ENCODE measurements at regions not wholly inside any gene's neighbourhood (a gene's known extent, or its start where the extent isn't known, plus 50 kb on each side); places are given as distances from the start of the nearest gene placed in this dataset.
"Not testable (repeated sequence)": the region's sequence is repeated elsewhere in the genome, so short reads cannot be mapped to it uniquely, and the experiment has no call there.

DNA sequence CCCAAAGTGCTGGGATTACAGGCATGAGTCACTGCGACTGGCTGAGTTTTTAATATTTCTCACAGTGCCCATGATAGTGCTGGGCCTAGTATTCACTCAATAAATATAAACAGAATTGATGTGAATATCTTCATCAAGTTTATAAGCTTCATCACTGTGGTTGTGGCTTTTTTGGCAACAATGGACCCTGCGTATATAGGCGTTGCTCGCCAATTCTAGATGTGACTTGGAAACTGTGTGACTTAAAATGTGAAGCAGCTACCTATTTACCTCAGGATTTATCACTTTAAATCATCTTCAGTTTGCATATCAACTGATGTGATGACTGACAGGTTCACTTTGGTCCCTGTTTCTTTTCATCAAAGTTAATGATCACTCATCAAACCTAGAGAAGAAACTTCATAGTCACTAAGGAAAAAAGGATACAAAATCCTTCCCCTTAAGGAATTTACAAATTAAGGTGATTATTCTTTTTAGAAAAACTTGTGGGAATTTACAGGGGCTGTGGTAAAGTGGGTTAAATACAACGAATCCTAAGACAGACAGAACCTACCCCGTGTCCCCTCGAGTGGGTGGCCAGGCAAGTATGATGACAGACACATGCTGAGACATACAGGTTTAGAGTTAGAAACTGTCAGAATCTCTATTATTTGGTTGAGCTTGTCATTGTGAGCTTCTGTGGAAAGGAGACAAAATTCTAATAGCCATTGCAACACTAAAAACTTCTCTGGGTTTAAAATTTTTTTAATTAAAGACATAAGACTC is 101.3 kb downstream of the AKAP11 start:
- DNase-seq (ENCODE audit: insufficient read length, low spot score) (no peak), FAIRE-seq (no peak)

DNA sequence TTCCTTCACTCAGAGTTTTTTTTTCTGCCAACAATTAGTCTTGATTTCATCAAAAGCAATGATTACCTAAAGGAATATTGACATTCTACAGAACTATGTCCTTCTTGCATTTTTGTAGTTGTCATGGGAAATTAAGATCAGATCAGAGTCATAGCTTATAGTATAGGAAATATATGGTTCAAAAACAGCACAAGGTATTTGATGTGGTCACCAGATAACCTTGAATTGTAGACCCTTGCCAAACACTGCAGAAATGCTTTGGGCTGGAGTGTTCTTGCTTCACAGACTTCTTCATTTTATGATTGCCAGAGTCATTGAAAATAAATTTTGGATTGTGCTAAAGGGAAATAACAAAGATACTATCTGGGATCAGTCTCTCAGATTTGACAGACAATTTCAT is 103.7 kb downstream of the AKAP11 start:
- no peak for DNase-seq (ENCODE audit: insufficient read length, low spot score)

DNA sequence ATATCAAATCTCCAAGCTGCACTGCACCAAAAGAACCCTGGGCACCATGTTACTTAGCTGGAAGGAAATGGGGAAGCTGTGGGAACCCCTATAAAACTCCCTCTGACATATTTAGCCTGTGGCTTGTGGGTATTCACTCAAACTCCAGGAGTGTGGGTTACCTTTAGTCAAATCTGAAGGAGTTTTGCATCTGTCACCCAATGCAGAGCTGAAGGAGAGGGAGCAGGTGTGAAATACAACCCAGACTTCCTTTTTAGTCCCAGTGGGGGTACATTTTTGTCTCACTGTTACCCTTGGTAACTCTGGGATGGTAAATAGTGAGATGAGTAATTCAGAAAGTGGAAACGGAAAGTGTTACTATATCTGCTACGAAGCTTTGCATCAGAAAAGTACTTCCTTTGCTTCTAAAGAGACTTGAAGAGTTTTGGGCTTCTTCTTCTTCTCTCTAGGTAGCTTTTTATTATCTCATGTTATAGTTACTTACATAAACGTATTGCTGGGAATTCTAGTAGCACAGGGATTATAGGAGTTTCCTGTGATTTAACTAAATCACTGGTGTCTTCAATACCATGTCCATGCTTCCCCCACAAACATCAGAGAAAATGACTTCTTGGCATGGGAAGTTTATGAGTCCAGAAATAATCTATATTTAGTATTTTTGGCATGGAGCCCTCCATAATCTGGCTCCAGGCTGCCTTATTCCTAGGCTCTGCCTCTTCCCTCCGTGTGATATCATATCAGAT is 105.9 kb downstream of the AKAP11 start:
- DNase-seq (ENCODE audit: insufficient read length, low spot score) (no peak), FAIRE-seq (no peak)

More for the DNA sequence above, 103.7 kb downstream of the AKAP11 start:
- FAIRE-seq, result no peak

DNA sequence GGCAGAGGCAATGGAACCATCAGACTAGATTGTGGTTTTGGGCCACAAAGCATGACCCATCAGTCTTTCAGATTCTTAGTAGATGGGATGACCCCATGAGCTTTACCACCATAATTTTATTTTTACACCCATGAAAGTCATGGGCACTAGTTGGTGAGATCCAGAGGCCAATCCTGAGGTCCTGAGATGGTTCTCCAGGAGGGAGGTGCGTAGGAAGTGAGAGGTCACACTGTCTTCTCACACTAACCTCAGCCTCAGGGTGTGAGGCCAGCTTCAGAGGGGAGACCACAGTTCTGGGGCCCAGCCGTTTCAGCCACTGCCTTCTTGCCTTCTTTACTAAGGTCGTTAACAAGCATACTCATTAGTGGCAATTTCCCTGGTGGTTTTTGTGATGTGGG is 106.4 kb downstream of the AKAP11 start:
- DNase-seq (ENCODE audit: insufficient read length, low spot score) (no peak), FAIRE-seq (no peak)

DNA sequence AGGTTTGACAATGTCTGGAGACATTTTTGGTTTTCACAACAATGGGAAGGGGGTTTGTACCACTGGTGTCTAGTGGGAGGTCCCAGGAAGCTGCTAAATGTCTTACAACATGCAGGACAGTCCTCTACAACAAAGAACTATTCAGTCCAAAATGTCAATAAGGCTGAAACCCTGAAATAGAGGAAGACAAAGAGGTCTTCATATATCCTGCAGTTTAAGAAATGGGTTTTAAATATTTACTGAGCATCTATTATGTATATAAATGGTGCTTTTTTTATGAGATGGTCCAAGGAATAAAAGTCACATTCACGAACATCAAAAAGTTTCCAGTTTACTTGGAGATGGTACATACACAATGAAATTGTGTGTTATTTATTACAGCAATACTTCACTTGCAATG is 107.3 kb downstream of the AKAP11 start:
- no peak for FAIRE-seq

DNA sequence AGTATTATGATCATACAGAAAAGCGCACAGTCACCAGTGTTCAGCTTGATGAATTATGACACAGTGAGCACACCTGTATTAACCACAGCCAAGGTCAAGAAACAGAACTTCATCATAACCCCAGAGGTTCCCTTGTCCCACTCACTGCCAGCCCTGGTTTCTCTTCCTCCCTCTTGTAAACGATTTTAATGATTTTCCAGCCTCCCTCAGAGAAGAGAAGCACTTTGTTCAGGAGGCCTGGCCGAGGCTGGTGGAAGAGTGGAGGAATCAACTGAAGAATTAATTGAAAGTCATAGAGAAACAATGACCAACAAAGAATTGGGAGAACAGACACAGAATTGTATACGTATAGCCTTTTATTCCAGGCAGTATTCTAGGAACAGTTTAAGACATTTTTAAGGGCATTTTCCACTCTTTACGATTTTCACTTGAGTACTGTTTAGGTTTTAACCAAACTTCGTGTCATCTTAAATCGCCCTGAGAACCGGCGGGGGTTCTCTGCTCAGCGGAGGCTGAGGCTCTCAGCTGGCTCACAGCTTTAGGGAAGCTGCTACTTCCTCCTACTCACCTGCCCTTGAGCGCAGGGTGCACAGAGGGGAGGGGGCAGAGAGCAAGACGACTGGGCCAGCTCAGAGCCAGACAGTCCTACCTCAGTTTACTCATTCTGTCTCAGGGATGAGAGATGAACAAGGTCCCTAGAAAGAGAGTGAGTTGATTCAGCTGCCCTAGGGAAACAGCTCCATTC is 108.6 kb downstream of the AKAP11 start:
- no peak for DNase-seq (ENCODE audit: insufficient read length, low spot score)
- FAIRE-seq, result no peak

More for the DNA sequence above, 107.3 kb downstream of the AKAP11 start:
- DNase-seq (ENCODE audit: insufficient read length, low spot score), result no peak

DNA sequence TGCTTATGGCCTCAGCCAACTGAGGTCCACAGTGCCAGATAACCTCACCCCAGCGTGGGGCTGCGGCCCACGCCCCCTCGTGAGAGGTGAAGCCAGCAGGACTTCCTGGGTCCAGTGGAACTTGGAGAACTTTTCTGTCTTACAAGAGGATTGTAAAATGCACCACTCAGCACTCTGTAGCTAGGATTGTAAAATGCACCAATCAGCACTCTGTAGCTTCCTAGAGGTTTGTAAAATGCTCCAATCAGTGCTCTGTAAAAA is 109.1 kb downstream of the AKAP11 start:
- no peak for DNase-seq (ENCODE audit: insufficient read length, low spot score)
- no peak for FAIRE-seq

DNA sequence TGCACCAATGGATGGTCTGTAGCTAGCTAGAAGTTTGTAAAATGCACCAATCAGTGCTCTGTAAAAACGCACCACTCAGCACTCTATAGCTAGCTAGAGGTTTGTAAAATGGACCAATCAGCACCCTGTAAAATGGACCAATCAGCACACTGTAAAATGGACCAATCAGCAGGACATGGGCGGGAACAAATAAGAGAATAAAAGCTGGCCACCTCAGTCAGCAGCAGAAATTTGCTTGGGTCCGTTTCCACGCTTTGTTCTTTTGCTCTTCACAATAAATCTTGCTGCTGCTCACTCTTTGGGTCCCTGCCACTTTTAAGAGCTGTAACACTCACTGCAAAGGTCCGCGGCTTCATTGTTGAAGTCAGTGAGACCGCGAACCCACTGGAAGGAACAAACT is 109.5 kb downstream of the AKAP11 start:
- DNase-seq (ENCODE audit: insufficient read length, low spot score); FAIRE-seq: not testable (repeated sequence)

DNA sequence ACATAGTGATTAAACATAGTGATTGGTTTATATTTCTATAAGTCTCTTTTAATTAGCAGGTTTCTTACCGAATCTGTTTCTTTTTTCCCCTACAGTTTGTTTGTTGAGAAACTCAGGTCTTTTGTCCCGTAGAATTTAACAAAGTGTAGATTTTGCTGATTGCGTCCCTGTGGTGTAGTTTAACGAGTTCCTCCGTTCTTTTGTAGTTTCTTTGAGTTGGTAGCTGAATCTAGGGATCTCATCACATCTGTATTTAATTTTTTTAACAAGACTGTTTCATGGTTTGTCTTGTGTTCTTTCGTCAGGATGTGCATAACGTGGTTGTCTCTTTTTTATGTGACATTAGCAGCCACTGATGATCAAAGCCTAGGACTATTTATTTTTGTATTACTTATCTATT is 111.1 kb downstream of the AKAP11 start:
- DNase-seq (ENCODE audit: insufficient read length, low spot score) (no peak), FAIRE-seq (no peak)

DNA sequence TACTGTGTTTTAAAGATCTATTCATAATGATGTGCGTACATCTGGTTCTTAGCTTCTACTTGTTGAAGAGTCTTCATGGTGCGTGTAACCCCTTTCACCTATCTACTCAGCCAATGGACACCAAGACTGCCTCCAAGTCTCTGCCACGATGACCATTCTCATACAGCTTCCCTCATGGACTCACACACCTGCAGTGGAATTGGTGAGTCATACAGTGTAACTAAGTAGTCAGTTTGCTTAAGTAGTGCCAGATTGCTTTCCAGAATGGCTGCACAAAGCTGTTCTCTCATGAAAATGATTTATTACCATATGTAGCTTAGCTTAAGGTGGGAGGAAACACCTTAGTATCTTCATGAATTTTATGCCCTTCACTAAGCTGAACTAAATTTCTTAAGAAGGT is 112.3 kb downstream of the AKAP11 start:
- no peak for FAIRE-seq
- no peak for DNase-seq (ENCODE audit: insufficient read length, low spot score)

DNA sequence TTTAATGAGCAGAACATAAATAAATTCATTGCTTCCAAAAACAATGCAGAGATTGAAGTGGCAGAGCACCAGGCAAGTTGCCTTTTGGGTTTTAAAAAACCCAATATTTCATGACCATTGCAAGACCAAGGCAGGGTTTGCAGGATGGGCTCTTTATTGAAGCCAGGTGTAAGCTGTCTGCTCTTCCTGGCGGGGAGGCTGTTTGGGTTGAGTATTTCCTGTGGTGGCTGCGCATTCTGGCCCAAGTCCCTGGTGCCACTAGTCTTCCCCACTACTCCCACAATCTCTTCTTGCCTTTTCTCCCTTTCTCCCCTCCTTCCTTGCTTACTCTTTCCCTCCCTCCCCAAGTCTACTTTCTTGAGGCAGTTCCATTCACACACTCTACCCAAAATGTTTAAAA is 116.4 kb downstream of the AKAP11 start:
- no peak for FAIRE-seq
- DNase-seq (ENCODE audit: insufficient read length, low spot score), result no peak

DNA sequence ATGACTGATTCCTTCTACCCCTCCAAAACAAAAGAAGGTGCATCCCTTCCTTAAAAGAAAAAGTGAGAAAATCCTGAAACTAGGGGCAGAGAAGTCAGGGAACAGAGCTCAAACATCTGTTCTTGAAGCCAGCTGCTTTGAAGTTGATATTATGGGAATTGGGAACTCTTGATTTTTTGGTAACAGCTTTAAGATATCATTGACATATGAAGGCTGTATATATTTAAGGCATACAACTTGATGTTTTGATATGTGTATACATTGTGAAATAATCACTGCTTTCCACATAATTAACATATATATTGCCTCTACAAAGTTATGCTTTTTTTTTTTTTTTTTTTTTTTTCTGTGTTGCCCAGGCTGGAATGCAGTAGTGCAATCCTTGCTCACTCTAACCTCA is 117.1 kb downstream of the AKAP11 start:
- no peak for DNase-seq (ENCODE audit: insufficient read length, low spot score)
- FAIRE-seq, result no peak

DNA sequence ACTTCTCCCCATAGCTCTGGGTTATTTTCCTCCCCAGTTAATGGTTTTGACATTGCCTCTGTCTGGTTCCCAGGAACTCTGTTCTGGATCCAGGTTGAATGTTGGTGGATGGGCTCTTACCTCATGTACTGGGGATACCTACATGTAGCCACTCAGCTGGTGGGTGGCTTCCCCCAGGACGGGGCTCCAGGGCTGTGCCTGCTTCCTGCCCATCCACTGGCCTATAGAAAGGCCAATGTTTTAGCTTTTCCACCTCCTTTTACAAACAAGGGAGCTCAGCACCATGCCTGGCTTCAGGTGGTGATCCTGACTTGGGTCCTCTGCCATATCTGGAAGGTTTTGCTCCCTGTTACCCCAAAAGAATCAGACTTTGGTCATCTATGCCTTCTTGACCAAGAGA is 120.2 kb downstream of the AKAP11 start:
- DNase-seq (ENCODE audit: insufficient read length, low spot score), result no peak
- FAIRE-seq, result no peak

DNA sequence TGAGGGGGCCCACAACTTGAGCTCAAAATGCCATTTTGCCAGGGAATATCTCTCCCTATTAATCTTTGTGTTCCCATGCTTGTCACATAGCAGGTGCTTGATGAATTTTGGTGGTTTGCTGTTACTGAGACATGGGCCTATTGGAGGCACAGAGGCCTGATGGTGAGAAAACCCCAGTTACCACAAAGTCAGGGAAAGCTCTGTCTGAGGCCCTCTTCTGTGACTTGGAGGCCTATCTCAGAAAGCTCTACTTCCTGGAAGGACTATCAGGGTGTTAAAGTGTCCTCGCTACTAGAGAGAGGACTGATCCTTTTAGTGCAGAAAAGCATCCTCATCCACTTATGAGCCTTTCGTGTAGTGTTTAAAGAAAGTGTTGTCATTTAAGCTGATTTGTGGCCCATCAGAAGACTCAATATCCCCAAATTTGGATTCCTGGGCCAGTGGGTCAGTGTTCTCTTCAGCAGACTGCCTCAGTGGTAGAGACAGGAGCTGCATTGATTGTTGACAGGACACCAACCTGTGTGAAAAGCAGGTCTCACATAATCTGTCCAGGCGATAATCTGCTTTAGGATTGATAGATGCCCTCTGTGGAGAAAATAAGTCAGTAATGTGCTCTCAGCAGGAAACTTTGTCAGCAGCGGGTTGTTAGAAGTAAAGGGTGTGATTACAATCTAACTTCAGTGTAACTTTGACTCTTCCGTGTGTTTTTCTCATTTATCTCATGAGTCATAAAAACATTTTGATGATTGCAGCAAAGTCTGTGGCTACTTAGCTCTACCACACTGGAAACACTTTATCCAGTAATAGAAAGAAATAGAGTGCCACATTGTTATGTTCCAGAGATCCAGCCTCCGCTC is 121.0 kb downstream of the AKAP11 start:
- FAIRE-seq, result no peak
- DNase-seq (ENCODE audit: insufficient read length, low spot score), result no peak

DNA sequence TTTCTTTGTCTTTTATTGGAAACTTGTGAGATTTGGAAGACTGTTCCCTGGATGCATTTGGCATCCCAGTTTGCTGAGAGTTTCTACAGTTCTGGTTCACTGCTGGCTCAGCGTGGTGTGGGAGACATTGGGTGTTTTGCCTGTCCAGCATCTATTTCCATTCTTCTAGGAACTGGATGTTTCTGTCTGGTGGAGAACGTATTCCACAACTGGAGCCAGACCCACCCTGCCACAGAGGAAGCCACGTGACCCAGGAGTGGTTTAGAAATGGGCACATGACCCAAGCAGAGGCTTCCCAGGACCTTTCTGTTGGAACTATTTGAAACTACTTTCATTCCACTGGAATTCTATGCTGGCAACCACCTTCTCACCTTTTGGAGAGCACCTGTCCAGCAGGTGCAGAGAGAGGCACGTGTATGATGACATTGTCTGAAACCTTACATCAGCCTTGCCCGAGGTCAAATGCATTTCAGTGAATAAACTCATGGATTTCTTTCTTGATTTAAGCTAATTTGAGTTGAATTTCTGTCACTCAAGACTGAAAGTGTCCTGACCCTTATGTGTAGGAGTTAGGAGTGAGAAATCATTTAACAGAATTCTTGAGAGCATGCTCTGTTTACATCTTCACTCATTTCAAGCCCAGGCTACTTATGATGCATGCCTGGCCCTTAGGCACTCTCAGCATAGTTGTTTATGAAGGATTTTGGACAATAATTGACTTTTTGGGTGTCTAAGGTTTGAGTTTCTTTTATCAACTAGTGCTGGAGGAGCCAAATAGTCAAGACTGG is 121.8 kb downstream of the AKAP11 start:
- no peak for FAIRE-seq

DNA sequence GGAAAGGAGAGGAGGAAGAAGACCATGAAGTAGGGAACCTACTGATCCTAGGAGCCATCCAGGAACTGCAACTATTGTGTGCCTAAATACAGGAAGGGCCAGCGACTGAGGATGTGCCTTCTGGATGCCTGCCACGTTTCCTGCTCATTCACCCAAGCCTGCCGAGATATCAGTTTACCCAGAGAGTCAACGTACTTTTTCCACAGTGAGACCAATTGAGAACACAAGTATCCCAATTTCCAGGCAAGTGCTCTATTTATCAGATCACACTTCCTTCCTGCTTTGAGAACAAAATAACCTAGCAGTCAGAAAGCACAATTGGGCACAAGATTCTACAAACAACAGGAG is 122.4 kb downstream of the AKAP11 start:
- FAIRE-seq (no peak), DNase-seq (ENCODE audit: insufficient read length, low spot score) (no peak)

More for the DNA sequence above, 121.8 kb downstream of the AKAP11 start:
- DNase-seq (ENCODE audit: insufficient read length, low spot score), result no peak

DNA sequence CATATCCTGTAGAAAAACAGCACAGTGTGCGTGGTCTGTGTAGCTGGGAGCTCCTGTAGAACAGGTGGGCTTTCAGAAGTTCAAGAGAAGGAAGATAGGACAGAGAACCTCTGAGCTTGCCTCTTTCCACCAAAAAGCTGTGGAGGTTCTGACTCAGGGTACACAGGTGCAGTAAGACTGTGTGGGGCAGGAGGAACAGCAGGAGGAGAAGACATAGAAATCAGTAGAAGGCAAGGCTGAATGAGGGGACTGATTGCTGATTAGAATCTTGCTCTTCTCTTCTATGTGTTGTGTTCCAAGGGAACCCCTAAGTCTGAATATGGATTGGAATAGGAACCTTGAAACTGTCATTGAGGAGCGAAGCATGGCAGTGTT is 122.7 kb downstream of the AKAP11 start:
- no peak for FAIRE-seq

DNA sequence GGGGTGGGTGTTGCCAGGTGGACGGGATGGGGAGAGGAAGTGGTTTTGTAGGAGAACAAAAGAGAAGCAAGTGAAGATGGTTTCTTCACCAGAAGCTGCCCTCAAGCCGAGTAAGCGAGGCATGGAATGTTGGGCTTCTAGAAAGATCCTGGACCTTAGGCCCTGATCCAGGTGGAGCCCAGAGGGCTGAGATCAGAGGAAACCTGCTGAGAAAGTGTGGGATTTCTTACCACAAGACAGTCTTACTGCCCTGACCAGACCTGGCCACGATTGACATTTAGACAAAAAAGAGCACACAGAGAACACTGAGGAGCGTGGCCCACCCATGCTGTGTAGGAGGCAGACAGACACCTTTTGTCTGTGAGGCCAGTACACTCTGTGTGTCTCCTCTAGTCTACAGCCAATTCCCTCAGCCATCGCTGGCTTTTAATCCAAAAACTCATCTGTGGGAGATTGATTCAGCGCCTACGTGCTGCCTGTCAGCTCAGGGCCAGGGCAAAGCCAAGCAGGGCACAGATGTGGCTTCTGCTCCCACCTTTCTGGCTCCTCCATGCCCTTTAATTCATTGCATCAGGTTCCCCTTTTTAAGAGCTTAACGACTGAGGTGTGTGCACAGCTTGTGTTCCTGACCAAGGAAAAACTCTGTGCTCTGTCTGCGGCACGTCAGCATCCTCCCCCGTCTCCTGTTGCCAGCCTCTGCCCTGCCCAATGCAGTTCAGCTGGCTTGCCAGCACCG is 123.3 kb downstream of the AKAP11 start:
- no peak for FAIRE-seq
- no peak for DNase-seq (ENCODE audit: insufficient read length, low spot score)

More for the DNA sequence above, 122.7 kb downstream of the AKAP11 start:
- no peak for DNase-seq (ENCODE audit: insufficient read length, low spot score)

DNA sequence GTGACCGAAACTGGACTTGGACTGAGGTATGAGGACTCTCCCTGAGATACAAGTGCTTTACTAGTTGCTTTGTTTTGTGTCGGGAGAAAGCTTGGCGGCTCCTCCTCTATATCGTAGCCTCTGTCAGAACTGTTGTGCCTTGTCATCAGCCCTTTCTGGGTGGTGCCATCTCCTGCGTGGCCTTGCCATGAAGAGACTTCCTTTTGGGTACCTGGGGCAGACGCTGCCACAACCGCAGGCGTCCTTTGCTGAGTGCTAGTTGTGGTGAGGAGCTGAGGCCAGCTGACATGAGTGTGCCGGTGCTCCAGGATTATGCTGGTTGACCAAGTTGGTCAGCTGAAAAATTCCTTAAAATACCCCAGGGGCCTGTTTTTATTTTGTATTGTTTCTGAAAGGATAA is 124.5 kb downstream of the AKAP11 start:
- DNase-seq (ENCODE audit: insufficient read length, low spot score) (no peak), FAIRE-seq (no peak)

Data from HTR-8/SVneo (cell line).